ENCODE measurements at regions not wholly inside any gene's neighbourhood (a gene's known extent, or its start where the extent isn't known, plus 50 kb on each side); places are given as distances from the start of the nearest gene placed in this dataset.

DNA sequence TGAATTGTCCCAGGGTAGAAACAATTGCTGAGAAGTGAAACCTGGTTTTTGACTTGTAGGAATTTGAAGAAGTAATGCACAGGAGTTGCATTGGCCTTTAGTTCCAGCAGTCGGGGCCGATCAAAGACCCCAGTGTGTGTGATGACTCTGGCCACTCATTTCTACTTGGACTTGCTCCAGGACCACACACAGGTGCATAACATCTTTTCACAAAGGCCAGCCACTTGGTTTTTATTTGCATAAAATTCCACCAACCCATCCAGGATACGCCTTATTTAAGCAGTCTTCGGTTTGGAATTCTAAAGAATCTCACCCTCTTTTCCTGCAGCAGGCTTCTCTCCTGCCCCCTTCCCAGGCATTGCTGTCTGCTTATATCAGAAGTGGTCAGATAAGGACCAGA lies 162.0 kb upstream of the HABP2 start:
- TF ChIP-seq, protein P1, sequence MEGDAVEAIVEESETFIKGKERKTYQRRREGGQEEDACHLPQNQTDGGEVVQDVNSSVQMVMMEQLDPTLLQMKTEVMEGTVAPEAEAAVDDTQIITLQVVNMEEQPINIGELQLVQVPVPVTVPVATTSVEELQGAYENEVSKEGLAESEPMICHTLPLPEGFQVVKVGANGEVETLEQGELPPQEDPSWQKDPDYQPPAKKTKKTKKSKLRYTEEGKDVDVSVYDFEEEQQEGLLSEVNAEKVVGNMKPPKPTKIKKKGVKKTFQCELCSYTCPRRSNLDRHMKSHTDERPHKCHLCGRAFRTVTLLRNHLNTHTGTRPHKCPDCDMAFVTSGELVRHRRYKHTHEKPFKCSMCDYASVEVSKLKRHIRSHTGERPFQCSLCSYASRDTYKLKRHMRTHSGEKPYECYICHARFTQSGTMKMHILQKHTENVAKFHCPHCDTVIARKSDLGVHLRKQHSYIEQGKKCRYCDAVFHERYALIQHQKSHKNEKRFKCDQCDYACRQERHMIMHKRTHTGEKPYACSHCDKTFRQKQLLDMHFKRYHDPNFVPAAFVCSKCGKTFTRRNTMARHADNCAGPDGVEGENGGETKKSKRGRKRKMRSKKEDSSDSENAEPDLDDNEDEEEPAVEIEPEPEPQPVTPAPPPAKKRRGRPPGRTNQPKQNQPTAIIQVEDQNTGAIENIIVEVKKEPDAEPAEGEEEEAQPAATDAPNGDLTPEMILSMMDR (IDR thresholded peaks at IDR 0.05; ENCODE audit: low read length), result no peak
- no peak for TF ChIP-seq EZH2 (IDR thresholded peaks at IDR 0.05; ENCODE audit: borderline replicate concordance, low read length)

Measured in OCI-LY1 (cell line).